ENCODE measurements at regions not wholly inside any gene's neighbourhood (a gene's known extent, or its start where the extent isn't known, plus 50 kb on each side); places are given as distances from the start of the nearest gene placed in this dataset.
"Not testable (repeated sequence)": the region's sequence is repeated elsewhere in the genome, so short reads cannot be mapped to it uniquely, and the experiment has no call there.

GRCh38 chr11:42311514-42311913, 852.1 kb upstream of the LRRC4C start:
- no peak for DNase-seq (ENCODE audit: low spot score)

- DNase-seq (ENCODE audit: low spot score), result no peak
These were observed 852.5 kb upstream of the LRRC4C start for GRCh38 chr11:42311944-42312343.

GRCh38 chr11:42315267-42315666, 855.8 kb upstream of the LRRC4C start:
- no peak for DNase-seq (ENCODE audit: low spot score)

- DNase-seq (ENCODE audit: low spot score), result no peak
These were observed 856.4 kb upstream of the LRRC4C start for GRCh38 chr11:42315846-42316245.

- no peak for DNase-seq (ENCODE audit: low spot score)
These were observed 860.5 kb upstream of the LRRC4C start for GRCh38 chr11:42319921-42320320.

- no peak for DNase-seq (ENCODE audit: low spot score)
These were observed 870.6 kb upstream of the LRRC4C start for GRCh38 chr11:42329929-42330565.

GRCh38 chr11:42337786-42338455, 878.5 kb upstream of the LRRC4C start:
- no peak for DNase-seq (ENCODE audit: low spot score)

GRCh38 chr11:42344204-42344792, 884.8 kb upstream of the LRRC4C start:
- no peak for DNase-seq (ENCODE audit: low spot score)

GRCh38 chr11:42345933-42346332, 886.5 kb upstream of the LRRC4C start:
- DNase-seq (ENCODE audit: low spot score), result no peak

- no peak for DNase-seq (ENCODE audit: low spot score)
These were observed 904.2 kb upstream of the LRRC4C start for GRCh38 chr11:42363701-42364100.

- no peak for DNase-seq (ENCODE audit: low spot score)
These were observed 921.7 kb upstream of the API5 start for GRCh38 chr11:42390116-42390515.

- DNase-seq (ENCODE audit: low spot score), result no peak
These were observed 914.3 kb upstream of the API5 start for GRCh38 chr11:42397483-42397882.

- no peak for DNase-seq (ENCODE audit: low spot score)
These were observed 904.5 kb upstream of the API5 start for GRCh38 chr11:42407341-42407740.

GRCh38 chr11:42410251-42410955, 901.4 kb upstream of the API5 start:
- DNase-seq (ENCODE audit: low spot score), result no peak

GRCh38 chr11:42412590-42412989, 899.2 kb upstream of the API5 start:
- no peak for DNase-seq (ENCODE audit: low spot score)

GRCh38 chr11:42417691-42418090, 894.1 kb upstream of the API5 start:
- no peak for DNase-seq (ENCODE audit: low spot score)

GRCh38 chr11:42422090-42422489, 889.7 kb upstream of the API5 start:
- no peak for DNase-seq (ENCODE audit: low spot score)

GRCh38 chr11:42434911-42435310, 876.9 kb upstream of the API5 start:
- DNase-seq (ENCODE audit: low spot score), result not testable (repeated sequence)

GRCh38 chr11:42444406-42444805, 867.4 kb upstream of the API5 start:
- no peak for DNase-seq (ENCODE audit: low spot score)

- DNase-seq (ENCODE audit: low spot score), result no peak
These were observed 849.1 kb upstream of the API5 start for GRCh38 chr11:42462558-42463310.

GRCh38 chr11:42465623-42466022, 846.2 kb upstream of the API5 start:
- DNase-seq (ENCODE audit: low spot score), result no peak

GRCh38 chr11:42473106-42473505, 838.7 kb upstream of the API5 start:
- no peak for DNase-seq (ENCODE audit: low spot score)
